ENCODE measurements at regions not wholly inside any gene's neighbourhood (a gene's known extent, or its start where the extent isn't known, plus 50 kb on each side); places are given as distances from the start of the nearest gene placed in this dataset.

GRCh38 chr6:14919038-14919670 lies 326.7 kb upstream of the JARID2 start:
- H3K4me3 ChIP-seq (ENCODE audit: low read depth, low read length), result no peak overlapping the region
- CTCF ChIA-PET, result no interaction called here
- H3K27ac ChIP-seq (ENCODE audit: extremely low read depth, low read depth, low read length), result no peak overlapping the region
- POLR2A ChIA-PET, result interaction anchor here (1.0 kb wide), 1 partner anchor 428 kb away, joined by 3 read pairs; no protein-coding TSS in a partner anchor
- no peaks in the 10 kb centered on the region for H3K36me3 ChIP-seq (ENCODE audit: control insufficient read depth in 2 of 2, insufficient read depth in 1 of 2, low read length in 2 of 2)
- H3K4me1 ChIP-seq (ENCODE audit: control insufficient read depth, insufficient read depth, low read length), result peaks cover 8% of the 10 kb centered on the region
- H3K9me3 ChIP-seq (ENCODE audit: control insufficient read depth, insufficient read depth, low read depth, low read length), result no peaks in the 10 kb centered on the region
- TF ChIP-seq ZNF645 (tag by site-specific recombination; IDR thresholded peaks at IDR 0.05), result no peak

GRCh38 chr6:14920276-14920675 lies 325.6 kb upstream of the JARID2 start:
- Histone ChIP-seq H3K4me3 (ENCODE audit: low read depth, low read length) (no peak overlapping the region), H3K27ac (ENCODE audit: extremely low read depth, low read depth, low read length) (no peak overlapping the region), H3K36me3 (ENCODE audit: control insufficient read depth in 2 of 2, insufficient read depth in 1 of 2, low read length in 2 of 2) (no peaks in the 10 kb centered on the region), H3K9me3 (ENCODE audit: control insufficient read depth, insufficient read depth, low read depth, low read length) (no peaks in the 10 kb centered on the region), H3K4me1 (ENCODE audit: control insufficient read depth, insufficient read depth, low read length) (peaks cover 17% of the 10 kb centered on the region)
- POLR2A ChIA-PET, result no interaction called here
- CTCF ChIA-PET, result interaction anchor here (0.7 kb wide), 1 partner anchor 42 kb away, joined by 3 read pairs; no protein-coding TSS in a partner anchor
- TF ChIP-seq ZSCAN23 (tag by site-specific recombination; IDR thresholded peaks at IDR 0.05), result no peak
- TF ChIP-seq ZNF221 (tag by site-specific recombination; IDR thresholded peaks at IDR 0.05; ENCODE audit: borderline replicate concordance), result no peak
- TF ChIP-seq, protein P1, sequence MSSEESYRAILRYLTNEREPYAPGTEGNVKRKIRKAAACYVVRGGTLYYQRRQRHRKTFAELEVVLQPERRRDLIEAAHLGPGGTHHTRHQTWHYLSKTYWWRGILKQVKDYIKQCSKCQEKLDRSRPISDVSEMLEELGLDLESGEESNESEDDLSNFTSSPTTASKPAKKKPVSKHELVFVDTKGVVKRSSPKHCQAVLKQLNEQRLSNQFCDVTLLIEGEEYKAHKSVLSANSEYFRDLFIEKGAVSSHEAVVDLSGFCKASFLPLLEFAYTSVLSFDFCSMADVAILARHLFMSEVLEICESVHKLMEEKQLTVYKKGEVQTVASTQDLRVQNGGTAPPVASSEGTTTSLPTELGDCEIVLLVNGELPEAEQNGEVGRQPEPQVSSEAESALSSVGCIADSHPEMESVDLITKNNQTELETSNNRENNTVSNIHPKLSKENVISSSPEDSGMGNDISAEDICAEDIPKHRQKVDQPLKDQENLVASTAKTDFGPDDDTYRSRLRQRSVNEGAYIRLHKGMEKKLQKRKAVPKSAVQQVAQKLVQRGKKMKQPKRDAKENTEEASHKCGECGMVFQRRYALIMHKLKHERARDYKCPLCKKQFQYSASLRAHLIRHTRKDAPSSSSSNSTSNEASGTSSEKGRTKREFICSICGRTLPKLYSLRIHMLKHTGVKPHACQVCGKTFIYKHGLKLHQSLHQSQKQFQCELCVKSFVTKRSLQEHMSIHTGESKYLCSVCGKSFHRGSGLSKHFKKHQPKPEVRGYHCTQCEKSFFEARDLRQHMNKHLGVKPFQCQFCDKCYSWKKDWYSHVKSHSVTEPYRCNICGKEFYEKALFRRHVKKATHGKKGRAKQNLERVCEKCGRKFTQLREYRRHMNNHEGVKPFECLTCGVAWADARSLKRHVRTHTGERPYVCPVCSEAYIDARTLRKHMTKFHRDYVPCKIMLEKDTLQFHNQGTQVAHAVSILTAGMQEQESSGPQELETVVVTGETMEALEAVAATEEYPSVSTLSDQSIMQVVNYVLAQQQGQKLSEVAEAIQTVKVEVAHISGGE (tag by site-specific recombination; conservative IDR thresholded peaks at IDR 0.05; ENCODE audit: low read depth), result no peak
- TF ChIP-seq MYNN (tag by site-specific recombination; IDR thresholded peaks at IDR 0.05; ENCODE audit: borderline replicate concordance), result no peak
- TF ChIP-seq, protein P2, sequence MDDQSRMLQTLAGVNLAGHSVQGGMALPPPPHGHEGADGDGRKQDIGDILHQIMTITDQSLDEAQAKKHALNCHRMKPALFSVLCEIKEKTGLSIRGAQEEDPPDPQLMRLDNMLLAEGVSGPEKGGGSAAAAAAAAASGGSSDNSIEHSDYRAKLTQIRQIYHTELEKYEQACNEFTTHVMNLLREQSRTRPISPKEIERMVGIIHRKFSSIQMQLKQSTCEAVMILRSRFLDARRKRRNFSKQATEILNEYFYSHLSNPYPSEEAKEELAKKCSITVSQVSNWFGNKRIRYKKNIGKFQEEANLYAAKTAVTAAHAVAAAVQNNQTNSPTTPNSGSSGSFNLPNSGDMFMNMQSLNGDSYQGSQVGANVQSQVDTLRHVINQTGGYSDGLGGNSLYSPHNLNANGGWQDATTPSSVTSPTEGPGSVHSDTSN (CRISPR knock-in tag; IDR thresholded peaks at IDR 0.05), result no peak
- TF ChIP-seq ZNF488 (tag by site-specific recombination; IDR thresholded peaks at IDR 0.05), result no peak
- no peak for TF ChIP-seq ZNF274 (IDR thresholded peaks at IDR 0.05; ENCODE audit: low read length)
- TF ChIP-seq ZNF274 (tag by site-specific recombination; IDR thresholded peaks at IDR 0.05; ENCODE audit: borderline replicate concordance), result no peak
- no peak for TF ChIP-seq ZNF248 (tag by site-specific recombination; IDR thresholded peaks at IDR 0.05)
- no peak for TF ChIP-seq ELK4 (IDR thresholded peaks at IDR 0.05; ENCODE audit: borderline replicate concordance, low read depth, low read length)
- no peak for TF ChIP-seq ZNF404 (tag by site-specific recombination; IDR thresholded peaks at IDR 0.05)
- no peak for TF ChIP-seq ZNF10 (tag by site-specific recombination; IDR thresholded peaks at IDR 0.05)
- TF ChIP-seq ZNF623 (tag by site-specific recombination; IDR thresholded peaks at IDR 0.05), result no peak
- no peak for TF ChIP-seq ZIC2 (tag by site-specific recombination; IDR thresholded peaks at IDR 0.05)
- TF ChIP-seq ZNF350 (tag by site-specific recombination; IDR thresholded peaks at IDR 0.05), result no peak
- TF ChIP-seq ZNF24 (tag by site-specific recombination; IDR thresholded peaks at IDR 0.05), result no peak
- no peak for TF ChIP-seq YY2 (tag by site-specific recombination; IDR thresholded peaks at IDR 0.05)
- TF ChIP-seq YY1 (tag by site-specific recombination; IDR thresholded peaks at IDR 0.05), result no peak
